NT2/D1 (cell line): ENCODE measurements at regions not wholly inside any gene's neighbourhood (a gene's known extent, or its start where the extent isn't known, plus 50 kb on each side); places are given as distances from the start of the nearest gene placed in this dataset.

Experiments used
- SUZ12 ChIP-seq: IDR thresholded peaks from 2 replicates; pipeline ENCODE4 v1.6.1; 2011; ENCODE audit not compliant: insufficient read length, insufficient read depth; ENCODE audit errors: extremely low read depth
- YY1 ChIP-seq: IDR thresholded peaks from 2 replicates; pipeline ENCODE4 v1.6.1; 2011; ENCODE audit not compliant: insufficient read length, insufficient read depth
- ZNF274 ChIP-seq: IDR thresholded peaks from 2 replicates; pipeline ENCODE4 v1.6.1; 2011; ENCODE audit warnings: mild to moderate bottlenecking, low read depth, low read length

- no peak for TF ChIP-seq YY1
- no peak for TF ChIP-seq SUZ12
- TF ChIP-seq ZNF274 = no peak
Measured at GRCh38 chr10:3881622-3882021, 96.6 kb upstream of the KLF6 start.
